ENCODE measurements at regions not wholly inside any gene's neighbourhood (a gene's known extent, or its start where the extent isn't known, plus 50 kb on each side); places are given as distances from the start of the nearest gene placed in this dataset.
A peak's percentile ranks its signal among the peaks of the same experiment; 100 is the strongest.

DNA sequence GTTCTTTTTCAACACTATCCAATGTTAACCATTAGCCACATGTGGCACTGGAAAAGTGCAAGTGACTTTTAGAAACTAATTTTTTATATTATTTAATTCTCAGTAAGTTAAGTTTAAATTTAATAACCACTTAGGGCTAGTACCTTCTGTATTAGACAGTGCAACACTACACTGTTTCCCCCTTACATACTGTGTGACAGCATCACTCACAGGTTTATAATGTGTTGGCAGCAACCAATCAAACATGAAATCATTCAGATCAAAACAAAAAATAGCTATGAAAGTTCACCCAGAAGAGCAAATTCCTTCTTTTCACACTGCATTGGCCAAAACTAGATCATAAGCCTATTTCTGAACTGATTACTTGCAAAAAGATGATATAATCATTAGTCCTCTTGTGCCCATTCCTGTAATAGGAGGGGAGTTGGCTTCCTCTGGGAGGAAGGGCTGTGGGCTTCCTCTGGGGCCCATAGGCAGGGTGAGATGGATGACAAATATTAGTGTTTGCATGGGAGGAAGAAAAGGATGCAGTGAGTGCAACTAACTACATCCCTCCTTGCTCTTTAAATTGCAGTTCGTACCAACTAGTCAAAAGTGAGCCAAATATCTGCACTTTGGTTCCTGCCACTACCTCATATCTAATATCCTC lies 708.1 kb upstream of the RGMB start:
- DNase-seq (ENCODE audit: low spot score) = no peak

- DNase-seq (ENCODE audit: low spot score) = no peak
Measured at GRCh38 chr5:98066910-98067309, 706.6 kb upstream of the RGMB start.

- no peak for DNase-seq (ENCODE audit: low spot score)
Measured at GRCh38 chr5:98069876-98070512, 703.5 kb upstream of the RGMB start.

GRCh38 chr5:98072921-98073320 lies 700.5 kb upstream of the RGMB start:
- DNase-seq (ENCODE audit: low spot score) = no peak

DNA sequence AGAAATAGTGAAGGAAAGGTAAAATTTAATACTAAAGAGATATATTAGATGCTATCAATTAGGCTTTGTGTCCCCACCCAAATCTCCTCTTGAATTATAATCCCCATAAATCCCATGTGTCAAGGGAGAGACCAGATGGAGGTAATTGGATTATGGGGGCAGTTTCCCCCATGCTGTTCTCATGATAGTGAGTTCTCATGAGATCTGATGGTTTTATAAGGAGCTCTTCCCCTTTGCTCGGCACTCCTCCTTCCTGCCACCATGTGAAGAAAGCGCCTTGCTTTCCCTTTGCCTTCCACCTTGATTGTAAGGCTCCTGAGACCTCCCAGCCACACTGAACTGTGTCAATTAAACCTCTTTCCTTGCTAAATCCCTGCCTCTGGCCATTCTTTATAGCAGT lies 697.0 kb upstream of the RGMB start:
- no peak for DNase-seq (ENCODE audit: low spot score)

DNA sequence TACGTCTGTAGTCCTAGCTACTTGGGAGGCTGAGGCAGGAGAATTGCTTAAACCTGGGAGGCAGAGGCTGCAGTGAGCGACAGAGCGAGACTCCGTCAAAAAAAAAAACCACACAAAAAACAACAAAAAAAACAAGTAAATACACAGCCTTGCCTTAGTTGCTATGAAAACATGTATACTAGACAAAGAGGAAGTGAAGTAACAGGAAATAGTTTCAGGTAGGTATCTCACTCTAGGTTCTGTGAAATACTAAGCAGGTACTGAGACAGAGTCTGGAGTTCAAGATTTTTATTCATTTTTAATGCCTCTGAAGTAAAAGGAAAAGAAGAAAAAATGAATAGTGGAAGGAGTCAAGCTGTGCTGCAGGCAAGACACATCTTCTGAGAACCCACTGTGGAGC lies 687.9 kb upstream of the RGMB start:
- no peak for DNase-seq (ENCODE audit: low spot score)

- no peak for DNase-seq (ENCODE audit: low spot score)
Measured at GRCh38 chr5:98095072-98095471, 678.4 kb upstream of the RGMB start.

DNA sequence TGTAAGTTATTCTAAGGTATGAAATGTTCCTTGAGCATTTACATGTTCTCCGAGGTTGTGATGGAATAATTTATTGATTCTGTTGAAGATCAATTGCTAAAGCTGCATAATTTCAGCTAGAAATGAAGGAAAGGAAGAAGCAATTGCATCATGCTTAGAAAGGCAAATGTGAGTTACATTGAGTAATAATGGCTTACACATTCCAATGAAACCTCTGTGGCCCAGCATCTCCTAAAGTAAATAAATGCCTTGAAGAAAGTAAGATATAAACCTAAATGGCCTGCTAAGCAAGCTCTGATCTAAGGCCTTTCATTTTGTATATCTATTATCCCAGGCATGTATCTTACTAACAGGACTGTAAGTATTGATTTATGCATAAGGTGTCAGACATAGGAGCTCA lies 677.3 kb upstream of the RGMB start:
- no peak for DNase-seq (ENCODE audit: low spot score)

- DNase-seq (ENCODE audit: low spot score) = no peak
Measured at GRCh38 chr5:98099448-98100105, 673.9 kb upstream of the RGMB start.

DNA sequence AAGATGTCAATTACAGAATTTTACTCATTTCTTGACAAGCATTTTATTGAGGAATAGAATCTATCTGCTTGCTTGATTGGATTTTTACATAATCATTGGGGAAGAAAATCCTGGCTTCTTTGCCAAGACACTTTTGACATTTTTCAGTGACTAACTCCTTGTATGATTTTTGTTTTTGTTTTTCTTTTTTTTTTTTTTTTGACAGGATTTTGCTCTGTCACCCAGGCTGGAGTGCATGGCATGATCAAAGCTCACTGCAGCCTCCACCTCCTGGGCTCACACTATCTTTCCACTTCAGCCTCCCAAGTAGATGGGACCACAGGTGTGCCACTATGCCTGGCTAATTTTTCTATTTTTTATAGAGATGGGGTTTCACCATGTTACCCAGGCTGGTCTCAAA lies 672.3 kb upstream of the RGMB start:
- no peak for DNase-seq (ENCODE audit: low spot score)

DNA sequence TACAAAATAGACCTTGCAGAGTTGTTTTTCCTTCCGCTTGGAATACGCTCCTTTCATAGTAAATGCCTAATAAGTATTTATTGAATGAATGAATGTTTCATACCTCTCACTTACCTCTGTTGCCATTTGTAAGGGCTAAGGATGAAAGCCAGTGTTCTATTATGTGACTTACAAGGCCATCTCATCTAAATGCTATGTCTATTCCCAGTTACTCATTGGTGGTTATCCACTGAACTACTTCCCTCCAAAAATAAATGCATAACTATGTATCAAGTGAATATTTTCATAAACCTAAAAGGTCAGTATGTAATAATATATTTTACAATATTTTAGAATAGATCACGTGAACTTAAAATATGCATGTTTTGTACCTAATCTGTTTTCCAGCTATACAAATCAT lies 670.5 kb upstream of the RGMB start:
- no peak for DNase-seq (ENCODE audit: low spot score)

GRCh38 chr5:98103807-98104206 lies 669.7 kb upstream of the RGMB start:
- DNase-seq (ENCODE audit: low spot score) = no peak

GRCh38 chr5:98104454-98105188 lies 668.8 kb upstream of the RGMB start:
- DNase-seq (ENCODE audit: low spot score) = no peak

- no peak for DNase-seq (ENCODE audit: low spot score)
Measured at GRCh38 chr5:98105681-98106080, 667.8 kb upstream of the RGMB start.

GRCh38 chr5:98106116-98107031 lies 667.1 kb upstream of the RGMB start:
- no peak for DNase-seq (ENCODE audit: low spot score)

GRCh38 chr5:98108497-98108896 lies 665.0 kb upstream of the RGMB start:
- peak; percentile 28 for DNase-seq (ENCODE audit: low spot score)

DNA sequence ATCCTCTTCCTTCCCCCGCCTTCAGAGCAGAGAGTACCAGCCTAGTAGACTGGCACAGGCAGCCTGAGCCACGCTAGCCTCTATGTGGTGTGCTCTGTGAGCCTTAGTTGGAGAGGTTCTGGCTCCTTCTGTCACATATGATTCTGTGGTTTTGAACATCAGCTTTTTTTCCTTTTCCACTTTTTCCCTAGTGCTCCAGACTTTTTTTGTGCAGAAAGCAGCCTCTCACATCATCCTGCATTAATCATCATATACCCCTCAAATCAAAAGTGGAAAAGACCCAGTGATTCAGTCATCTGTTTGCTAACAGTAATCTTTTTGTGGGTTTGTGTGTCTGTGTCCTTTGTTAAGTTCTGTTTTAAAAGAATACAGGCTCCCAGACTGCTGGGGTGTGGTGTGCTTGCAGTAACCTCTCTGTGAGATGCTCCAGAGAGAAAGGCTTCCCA lies 663.9 kb upstream of the RGMB start:
- peak; percentile 29 for DNase-seq (ENCODE audit: low spot score)

DNA sequence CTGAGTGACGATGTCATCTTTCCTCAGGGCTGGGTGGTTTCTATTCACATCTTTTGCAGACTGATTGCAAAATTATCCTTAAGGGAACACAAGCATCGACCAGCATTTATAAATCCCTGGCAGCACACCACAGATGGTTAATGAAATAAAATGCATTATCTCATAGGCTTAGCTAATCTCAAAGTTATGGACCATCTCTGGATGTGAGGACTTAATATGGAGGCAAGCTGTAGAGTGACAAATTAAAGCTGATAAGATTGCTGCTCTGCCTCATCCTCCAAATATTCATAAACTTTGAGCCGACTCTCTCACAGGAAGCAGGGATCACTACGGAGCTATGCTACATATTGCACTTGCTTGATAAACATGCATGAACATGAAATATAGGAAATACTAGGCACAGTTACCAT lies 663.2 kb upstream of the RGMB start:
- DNase-seq (ENCODE audit: low spot score) = peak; percentile 60

GRCh38 chr5:98110791-98111190 lies 662.7 kb upstream of the RGMB start:
- no peak for DNase-seq (ENCODE audit: low spot score)

GRCh38 chr5:98111686-98112085 lies 661.8 kb upstream of the RGMB start:
- DNase-seq (ENCODE audit: low spot score) = no peak

- no peak for DNase-seq (ENCODE audit: low spot score)
Measured at GRCh38 chr5:98121036-98121936, 652.2 kb upstream of the RGMB start.
